Activated CD4-positive, CD25-positive, alpha-beta regulatory T cell treated with anti-CD3 and anti-CD28 coated beads, Interleukin-2, amount 50 U/mL, for 24 hours (primary cell): ENCODE measurements at regions not wholly inside any gene's neighbourhood (a gene's known extent, or its start where the extent isn't known, plus 50 kb on each side); places are given as distances from the start of the nearest gene placed in this dataset.
"Not testable (repeated sequence)": the region's sequence is repeated elsewhere in the genome, so short reads cannot be mapped to it uniquely, and the experiment has no call there.

Experiments
- ATAC-seq, 2 donors: fragments of 150-1000 bp; cut with Tn5 transposase; one replicate each; pipeline ENCODE4 v1.10.0; 2021; ENCODE audit warnings: mild to moderate bottlenecking in 1 of 2, moderate library complexity in 1 of 2

- no peak for ATAC-seq
Measured at GRCh38 chr10:29746080-29746797, 111.5 kb upstream of the SVIL start.

DNA sequence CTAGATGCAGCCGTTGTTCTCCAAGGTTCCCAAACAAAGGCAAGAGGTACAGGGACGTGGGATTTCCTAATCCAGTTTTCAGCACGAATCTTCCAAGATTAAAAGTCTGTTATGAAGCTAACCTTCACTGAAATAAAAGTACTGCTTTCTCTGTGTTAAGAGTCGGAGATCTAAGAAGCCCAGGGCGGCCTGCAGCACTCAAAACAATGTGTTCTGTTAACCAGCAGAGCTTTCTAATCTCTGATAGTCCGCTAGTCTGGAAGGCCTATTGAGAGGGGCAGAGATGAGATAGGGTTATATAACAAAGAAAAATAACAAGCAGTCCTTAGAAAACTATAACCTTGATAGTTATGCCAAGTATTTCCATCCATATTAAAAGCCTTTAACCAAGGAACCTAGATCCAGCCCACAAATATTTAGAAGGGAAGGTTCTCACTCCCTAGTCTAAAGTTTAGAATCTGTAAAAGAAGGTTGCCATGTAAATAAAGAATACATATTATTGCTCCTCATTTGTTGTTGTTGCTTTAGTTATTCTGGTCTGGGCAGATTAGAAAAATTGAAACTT lies 106.3 kb upstream of the SVIL start:
- ATAC-seq = no peak

- ATAC-seq = no peak
Measured at GRCh38 chr10:29738341-29738740, 103.6 kb upstream of the SVIL start.

GRCh38 chr10:29737074-29737593 lies 102.4 kb upstream of the SVIL start:
- ATAC-seq = no peak

DNA sequence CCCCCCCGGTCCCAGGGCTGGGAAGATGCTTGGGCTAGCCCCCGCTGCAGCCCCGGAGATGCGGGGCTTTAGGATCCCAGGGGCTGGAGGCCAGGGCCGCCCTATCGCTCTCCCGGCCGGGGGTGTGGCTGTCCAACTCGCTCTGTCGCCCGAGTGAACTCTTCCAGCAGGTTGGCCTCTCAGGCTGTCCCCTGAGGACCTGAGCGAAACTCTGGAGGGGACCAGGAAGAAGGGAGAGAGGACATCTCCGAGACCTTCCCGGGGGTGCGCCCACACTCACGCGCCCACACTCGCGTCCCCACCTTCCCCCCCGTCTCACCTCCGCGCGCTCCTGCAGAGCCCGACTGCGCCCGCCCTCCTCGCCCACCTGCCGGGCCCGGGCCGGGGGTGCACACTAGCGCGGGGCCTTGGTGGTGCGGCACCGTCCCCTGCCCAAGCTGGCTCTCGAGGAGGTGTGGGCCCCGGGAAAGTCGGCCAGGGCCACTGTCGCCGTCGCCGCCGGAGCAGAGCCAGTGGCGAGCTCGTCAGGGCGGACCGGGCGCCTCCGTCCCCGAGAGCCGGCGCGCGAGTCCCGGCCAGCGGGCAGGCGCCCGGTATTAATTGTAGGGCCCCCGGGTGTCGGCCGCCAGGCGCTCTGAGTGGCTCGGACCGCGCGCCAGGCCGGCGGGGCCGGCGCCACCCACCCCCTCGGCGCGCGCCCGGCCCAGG lies 101.7 kb upstream of the SVIL start:
- peak in 1 of 2 donors; percentile 4 for ATAC-seq

GRCh38 chr10:29735628-29736365 lies 101.0 kb upstream of the SVIL start:
- ATAC-seq = peak; percentile 89 to 90

DNA sequence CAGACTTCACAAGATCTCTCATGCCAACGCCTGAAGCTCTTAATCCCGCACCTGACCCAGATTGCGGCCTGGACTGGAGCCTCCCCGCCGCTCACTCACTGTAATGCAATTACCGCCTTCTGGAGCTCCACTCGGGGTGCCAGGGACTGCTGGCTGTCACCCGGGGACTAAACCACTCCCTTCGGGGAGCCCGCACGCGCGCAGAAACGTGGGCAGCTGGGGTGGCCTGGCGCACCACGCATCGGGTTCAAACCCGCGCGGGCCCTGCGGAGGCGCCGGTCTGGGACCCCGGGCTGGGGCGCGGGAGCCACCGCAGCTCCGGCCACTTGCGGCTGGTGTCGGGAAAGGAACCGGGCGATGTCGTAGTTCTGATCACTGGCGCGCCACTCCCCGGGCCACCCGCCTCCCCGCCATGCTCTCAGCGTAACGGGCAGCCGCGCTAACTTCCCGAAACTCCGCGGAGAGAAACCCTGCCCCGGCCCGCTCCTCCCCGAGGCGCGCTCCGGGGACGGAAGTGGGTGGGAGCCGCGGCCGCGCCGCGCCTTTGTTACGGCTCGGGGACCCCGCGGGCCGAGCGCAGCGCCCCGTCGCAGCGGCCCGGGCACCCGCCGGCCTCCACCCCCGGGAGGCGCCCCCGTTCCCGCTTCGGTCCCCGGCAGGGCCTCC lies 100.3 kb upstream of the SVIL start:
- ATAC-seq = peak; percentile 40 to 46

DNA sequence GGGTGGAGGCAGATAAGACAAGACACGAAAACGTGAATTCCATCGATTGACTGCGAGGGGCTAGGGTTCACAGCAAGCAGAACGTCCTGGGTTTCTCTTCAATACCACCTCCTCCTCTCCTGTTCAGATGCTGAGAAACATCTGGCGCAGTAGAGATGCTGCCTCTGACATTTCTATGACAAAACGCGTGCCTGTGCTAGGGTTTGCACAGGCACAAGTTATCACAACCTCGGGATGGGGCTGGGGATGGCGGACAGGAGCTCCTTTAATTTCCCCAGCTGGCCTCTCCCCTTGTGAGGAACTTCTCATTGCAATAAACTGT lies 99.8 kb upstream of the SVIL start:
- ATAC-seq = no peak

- ATAC-seq = no peak
Measured at GRCh38 chr10:29733323-29733722, 98.6 kb upstream of the SVIL start.

DNA sequence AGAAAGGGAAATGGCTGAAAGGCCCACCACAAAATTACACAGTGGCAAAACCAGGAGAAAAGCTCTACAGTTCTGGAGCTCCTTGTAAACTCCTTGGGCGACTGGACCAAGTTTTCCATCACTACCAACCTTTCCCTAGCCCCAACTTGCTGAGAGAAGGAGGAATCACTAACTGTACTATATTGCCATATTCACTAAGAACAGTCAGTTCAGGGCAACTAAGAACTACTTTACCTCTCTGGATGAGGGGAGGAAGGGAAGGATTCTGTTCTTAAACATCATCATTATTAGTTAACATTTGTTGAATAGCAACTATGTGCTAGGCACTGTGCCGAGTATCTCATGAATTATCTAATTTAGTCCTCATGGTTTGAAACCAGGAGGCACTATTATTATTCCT lies 98.1 kb upstream of the SVIL start:
- ATAC-seq = no peak

DNA sequence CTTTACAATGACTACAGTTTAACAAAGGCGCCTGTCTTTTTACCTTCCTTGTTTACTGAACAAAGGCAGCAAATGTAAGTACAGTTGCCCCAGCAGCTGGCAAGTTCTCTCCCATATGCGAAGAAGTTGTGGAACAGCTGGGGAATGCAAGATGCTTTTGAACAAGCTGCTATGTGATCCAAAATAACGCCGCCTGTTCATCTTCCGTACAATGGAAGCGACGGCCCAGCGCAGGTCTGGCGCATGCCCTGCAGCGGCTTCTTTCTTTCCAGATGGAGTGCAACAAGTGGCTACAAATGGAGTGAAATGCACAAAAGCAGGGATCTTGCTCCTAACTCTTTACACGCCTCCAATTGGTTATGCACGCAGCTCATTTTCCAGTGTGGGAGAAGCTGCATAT lies 97.0 kb upstream of the SVIL start:
- no peak for ATAC-seq

- no peak for ATAC-seq
Measured at GRCh38 chr10:29730969-29731368, 96.2 kb upstream of the SVIL start.

GRCh38 chr10:29730458-29730857 lies 95.7 kb upstream of the SVIL start:
- ATAC-seq = no peak

DNA sequence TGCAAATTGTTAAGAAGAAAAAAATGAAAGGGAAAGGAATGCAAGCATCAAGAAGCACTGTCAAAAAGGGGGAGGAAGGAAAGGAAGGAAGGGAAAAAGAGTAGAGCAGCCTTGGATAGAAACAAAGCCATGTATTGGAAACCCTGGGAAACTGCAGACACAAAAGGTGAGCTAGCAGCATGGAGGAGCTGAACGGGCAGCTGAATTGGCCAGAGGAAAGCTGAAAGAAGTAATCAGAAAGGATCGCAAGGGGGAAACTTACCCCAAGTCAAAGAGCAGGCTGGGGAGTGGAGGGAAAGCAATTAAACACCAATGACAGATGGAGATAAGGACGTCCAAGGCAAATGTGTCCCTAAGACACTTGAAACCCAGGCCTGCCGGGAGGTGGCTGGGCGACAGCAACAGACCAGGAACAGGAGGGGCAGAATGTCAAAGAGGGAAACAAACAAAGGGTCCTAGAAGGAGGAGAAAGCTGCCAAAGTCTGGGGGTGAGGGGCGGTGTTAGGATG lies 93.8 kb upstream of the SVIL start:
- ATAC-seq = no peak

DNA sequence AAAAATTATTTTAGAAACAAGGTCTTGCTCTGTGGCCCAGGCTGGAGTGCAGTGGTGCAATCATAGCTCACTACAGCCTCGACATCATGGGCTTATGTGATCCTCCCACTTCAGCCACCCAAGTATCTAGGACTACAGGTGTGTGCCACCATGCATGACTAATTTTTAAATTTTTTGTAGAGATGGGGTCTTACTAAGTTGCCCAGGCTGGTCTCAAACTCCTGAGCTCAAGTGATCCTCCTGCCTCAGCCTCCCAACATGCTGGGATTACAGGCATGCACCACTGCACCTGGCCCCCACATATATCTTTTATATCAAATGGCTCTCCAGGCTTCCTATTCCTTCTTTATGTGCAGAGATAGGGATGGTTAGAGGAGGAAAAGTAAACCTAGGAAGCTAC lies 91.2 kb upstream of the SVIL start:
- not testable (repeated sequence) for ATAC-seq

GRCh38 chr10:29725133-29725720 lies 90.5 kb upstream of the SVIL start:
- no peak for ATAC-seq

GRCh38 chr10:29723726-29724125 lies 89.0 kb upstream of the SVIL start:
- ATAC-seq = no peak

DNA sequence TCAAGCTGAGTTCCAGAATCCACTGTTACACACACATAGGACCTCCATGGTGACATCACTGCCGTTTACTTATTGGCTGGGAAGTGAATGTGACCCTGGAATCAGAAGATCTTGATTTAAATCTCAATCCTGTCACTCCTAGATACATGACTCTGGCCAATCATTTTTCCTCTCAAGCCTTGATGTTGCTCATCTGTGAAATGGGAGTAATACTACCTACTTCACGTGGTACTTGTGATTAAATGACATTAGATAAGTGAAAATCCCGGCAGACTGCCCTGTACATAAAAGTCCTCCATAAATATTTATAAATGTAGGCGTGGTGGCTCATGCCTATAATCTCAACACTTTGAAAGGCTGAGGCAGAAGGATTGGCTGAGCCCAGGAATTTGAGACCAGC lies 88.0 kb upstream of the SVIL start:
- ATAC-seq = no peak

- ATAC-seq = no peak
Measured at GRCh38 chr10:29720149-29720548, 85.4 kb upstream of the SVIL start.

DNA sequence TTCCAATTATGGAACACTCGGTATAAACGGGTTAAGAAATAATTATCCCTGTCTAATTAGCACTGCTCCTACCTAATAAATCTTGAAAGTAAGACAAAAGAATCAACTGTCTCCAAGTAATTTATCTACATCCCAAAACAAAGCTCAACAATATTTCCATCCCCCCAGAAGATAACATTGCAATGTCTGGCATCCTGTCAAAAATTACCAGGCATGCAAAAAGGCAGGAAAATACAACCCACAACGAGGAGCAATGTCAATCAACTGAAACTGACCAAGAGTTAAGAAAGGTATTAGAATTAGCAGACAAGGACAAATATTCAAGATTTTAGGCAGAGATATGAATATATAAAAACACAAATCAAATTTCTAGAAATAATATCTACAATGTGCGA lies 84.5 kb upstream of the SVIL start:
- ATAC-seq = no peak

- ATAC-seq = no peak
Measured at GRCh38 chr10:29715296-29715695, 80.5 kb upstream of the SVIL start.
